ENCODE measurements at regions not wholly inside any gene's neighbourhood (a gene's known extent, or its start where the extent isn't known, plus 50 kb on each side); places are given as distances from the start of the nearest gene placed in this dataset.

- POLR2A ChIA-PET, result no interaction called here
- CTCF ChIA-PET, result no interaction called here
- H3K4me1 ChIP-seq (ENCODE audit: control insufficient read depth, insufficient read depth, low read length), result no peaks in the 10 kb centered on the region
- TF ChIP-seq, protein P1, sequence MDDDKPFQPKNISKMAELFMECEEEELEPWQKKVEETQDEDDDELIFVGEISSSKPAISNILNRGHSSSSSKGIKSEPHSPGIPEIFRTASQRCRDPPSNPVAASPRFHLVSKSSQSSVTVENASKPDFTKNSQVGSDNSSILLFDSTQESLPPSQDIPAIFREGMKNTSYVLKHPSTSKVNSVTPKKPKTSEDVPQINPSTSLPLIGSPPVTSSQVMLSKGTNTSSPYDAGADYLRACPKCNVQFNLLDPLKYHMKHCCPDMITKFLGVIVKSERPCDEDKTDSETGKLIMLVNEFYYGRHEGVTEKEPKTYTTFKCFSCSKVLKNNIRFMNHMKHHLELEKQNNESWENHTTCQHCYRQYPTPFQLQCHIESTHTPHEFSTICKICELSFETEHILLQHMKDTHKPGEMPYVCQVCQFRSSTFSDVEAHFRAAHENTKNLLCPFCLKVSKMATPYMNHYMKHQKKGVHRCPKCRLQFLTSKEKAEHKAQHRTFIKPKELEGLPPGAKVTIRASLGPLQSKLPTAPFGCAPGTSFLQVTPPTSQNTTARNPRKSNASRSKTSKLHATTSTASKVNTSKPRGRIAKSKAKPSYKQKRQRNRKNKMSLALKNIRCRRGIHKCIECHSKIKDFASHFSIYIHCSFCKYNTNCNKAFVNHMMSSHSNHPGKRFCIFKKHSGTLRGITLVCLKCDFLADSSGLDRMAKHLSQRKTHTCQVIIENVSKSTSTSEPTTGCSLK (tag by site-specific recombination; IDR thresholded peaks at IDR 0.05), result no peak
- TF ChIP-seq ZNF211 (tag by site-specific recombination; IDR thresholded peaks at IDR 0.05; ENCODE audit: low read depth) (no peak), IKZF3 (tag by site-specific recombination; IDR thresholded peaks at IDR 0.05) (no peak), ZNF654 (tag by site-specific recombination; IDR thresholded peaks at IDR 0.05; ENCODE audit: low read depth) (no peak), PBX3 (CRISPR knock-in tag; IDR thresholded peaks at IDR 0.05) (no peak), ZXDB (tag by site-specific recombination; IDR thresholded peaks at IDR 0.05) (no peak), ZNF529 (tag by site-specific recombination; IDR thresholded peaks at IDR 0.05; ENCODE audit: insufficient replicate concordance) (no peak), ZNF350 (tag by site-specific recombination; IDR thresholded peaks at IDR 0.05) (no peak), ZNF549 (tag by site-specific recombination; IDR thresholded peaks at IDR 0.05) (no peak), TCF7L2 (IDR thresholded peaks at IDR 0.05; ENCODE audit: borderline replicate concordance, low read depth, low read length) (no peak)
- TF ChIP-seq, protein P2, sequence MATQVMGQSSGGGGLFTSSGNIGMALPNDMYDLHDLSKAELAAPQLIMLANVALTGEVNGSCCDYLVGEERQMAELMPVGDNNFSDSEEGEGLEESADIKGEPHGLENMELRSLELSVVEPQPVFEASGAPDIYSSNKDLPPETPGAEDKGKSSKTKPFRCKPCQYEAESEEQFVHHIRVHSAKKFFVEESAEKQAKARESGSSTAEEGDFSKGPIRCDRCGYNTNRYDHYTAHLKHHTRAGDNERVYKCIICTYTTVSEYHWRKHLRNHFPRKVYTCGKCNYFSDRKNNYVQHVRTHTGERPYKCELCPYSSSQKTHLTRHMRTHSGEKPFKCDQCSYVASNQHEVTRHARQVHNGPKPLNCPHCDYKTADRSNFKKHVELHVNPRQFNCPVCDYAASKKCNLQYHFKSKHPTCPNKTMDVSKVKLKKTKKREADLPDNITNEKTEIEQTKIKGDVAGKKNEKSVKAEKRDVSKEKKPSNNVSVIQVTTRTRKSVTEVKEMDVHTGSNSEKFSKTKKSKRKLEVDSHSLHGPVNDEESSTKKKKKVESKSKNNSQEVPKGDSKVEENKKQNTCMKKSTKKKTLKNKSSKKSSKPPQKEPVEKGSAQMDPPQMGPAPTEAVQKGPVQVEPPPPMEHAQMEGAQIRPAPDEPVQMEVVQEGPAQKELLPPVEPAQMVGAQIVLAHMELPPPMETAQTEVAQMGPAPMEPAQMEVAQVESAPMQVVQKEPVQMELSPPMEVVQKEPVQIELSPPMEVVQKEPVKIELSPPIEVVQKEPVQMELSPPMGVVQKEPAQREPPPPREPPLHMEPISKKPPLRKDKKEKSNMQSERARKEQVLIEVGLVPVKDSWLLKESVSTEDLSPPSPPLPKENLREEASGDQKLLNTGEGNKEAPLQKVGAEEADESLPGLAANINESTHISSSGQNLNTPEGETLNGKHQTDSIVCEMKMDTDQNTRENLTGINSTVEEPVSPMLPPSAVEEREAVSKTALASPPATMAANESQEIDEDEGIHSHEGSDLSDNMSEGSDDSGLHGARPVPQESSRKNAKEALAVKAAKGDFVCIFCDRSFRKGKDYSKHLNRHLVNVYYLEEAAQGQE (tag by site-specific recombination; IDR thresholded peaks at IDR 0.05), result no peak
- TF ChIP-seq, protein P3, sequence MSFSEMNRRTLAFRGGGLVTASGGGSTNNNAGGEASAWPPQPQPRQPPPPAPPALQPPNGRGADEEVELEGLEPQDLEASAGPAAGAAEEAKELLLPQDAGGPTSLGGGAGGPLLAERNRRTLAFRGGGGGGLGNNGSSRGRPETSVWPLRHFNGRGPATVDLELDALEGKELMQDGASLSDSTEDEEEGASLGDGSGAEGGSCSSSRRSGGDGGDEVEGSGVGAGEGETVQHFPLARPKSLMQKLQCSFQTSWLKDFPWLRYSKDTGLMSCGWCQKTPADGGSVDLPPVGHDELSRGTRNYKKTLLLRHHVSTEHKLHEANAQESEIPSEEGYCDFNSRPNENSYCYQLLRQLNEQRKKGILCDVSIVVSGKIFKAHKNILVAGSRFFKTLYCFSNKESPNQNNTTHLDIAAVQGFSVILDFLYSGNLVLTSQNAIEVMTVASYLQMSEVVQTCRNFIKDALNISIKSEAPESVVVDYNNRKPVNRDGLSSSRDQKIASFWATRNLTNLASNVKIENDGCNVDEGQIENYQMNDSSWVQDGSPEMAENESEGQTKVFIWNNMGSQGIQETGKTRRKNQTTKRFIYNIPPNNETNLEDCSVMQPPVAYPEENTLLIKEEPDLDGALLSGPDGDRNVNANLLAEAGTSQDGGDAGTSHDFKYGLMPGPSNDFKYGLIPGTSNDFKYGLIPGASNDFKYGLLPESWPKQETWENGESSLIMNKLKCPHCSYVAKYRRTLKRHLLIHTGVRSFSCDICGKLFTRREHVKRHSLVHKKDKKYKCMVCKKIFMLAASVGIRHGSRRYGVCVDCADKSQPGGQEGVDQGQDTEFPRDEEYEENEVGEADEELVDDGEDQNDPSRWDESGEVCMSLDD (tag by site-specific recombination; IDR thresholded peaks at IDR 0.05), result no peak
- no peaks in the 10 kb centered on the region for H3K36me3 ChIP-seq (ENCODE audit: control insufficient read depth in 2 of 2, insufficient read depth in 1 of 2, low read length in 2 of 2)
- no peak overlapping the region for H3K4me3 ChIP-seq (ENCODE audit: low read depth, low read length)
- no peak overlapping the region for H3K27ac ChIP-seq (ENCODE audit: extremely low read depth, low read depth, low read length)
- no peaks in the 10 kb centered on the region for H3K9me3 ChIP-seq (ENCODE audit: control insufficient read depth, insufficient read depth, low read depth, low read length)
These were observed 479.4 kb upstream of the MPDZ start for GRCh38 chr9:13758936-13759335.

GRCh38 chr9:13756943-13757342, 477.5 kb upstream of the MPDZ start:
- TF ChIP-seq GFI1B (tag by site-specific recombination; IDR thresholded peaks at IDR 0.05) (no peak), ZNF391 (tag by site-specific recombination; IDR thresholded peaks at IDR 0.05; ENCODE audit: borderline replicate concordance, low read depth) (no peak), ZNF341 (tag by site-specific recombination; IDR thresholded peaks at IDR 0.05; ENCODE audit: low read depth) (no peak), OVOL3 (tag by site-specific recombination; IDR thresholded peaks at IDR 0.05) (no peak), ZNF664 (tag by site-specific recombination; IDR thresholded peaks at IDR 0.05) (no peak), HOXD13 (CRISPR knock-in tag; IDR thresholded peaks at IDR 0.05; ENCODE audit: borderline replicate concordance) (no peak), ZFP3 (tag by site-specific recombination; IDR thresholded peaks at IDR 0.05; ENCODE audit: low read depth) (no peak), GLIS1 (tag by site-specific recombination; IDR thresholded peaks at IDR 0.05) (no peak), ZNF843 (tag by site-specific recombination; IDR thresholded peaks at IDR 0.05) (no peak), ZNF555 (tag by site-specific recombination; conservative IDR thresholded peaks at IDR 0.05) (no peak)
- TF ChIP-seq, protein P4, sequence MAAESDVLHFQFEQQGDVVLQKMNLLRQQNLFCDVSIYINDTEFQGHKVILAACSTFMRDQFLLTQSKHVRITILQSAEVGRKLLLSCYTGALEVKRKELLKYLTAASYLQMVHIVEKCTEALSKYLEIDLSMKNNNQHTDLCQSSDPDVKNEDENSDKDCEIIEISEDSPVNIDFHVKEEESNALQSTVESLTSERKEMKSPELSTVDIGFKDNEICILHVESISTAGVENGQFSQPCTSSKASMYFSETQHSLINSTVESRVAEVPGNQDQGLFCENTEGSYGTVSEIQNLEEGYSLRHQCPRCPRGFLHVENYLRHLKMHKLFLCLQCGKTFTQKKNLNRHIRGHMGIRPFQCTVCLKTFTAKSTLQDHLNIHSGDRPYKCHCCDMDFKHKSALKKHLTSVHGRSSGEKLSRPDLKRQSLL (tag by site-specific recombination; IDR thresholded peaks at IDR 0.05), result no peak
- Histone ChIP-seq H3K27ac (ENCODE audit: extremely low read depth, low read depth, low read length) (no peak overlapping the region), H3K4me1 (ENCODE audit: control insufficient read depth, insufficient read depth, low read length) (no peaks in the 10 kb centered on the region), H3K4me3 (ENCODE audit: low read depth, low read length) (no peak overlapping the region), H3K36me3 (ENCODE audit: control insufficient read depth in 2 of 2, insufficient read depth in 1 of 2, low read length in 2 of 2) (no peaks in the 10 kb centered on the region), H3K9me3 (ENCODE audit: control insufficient read depth, insufficient read depth, low read depth, low read length) (no peaks in the 10 kb centered on the region)
- CTCF ChIA-PET, result no interaction called here
- POLR2A ChIA-PET, result no interaction called here

All from HEK293 (cell line).